GM23248 (cell line): ENCODE measurements at regions not wholly inside any gene's neighbourhood (a gene's known extent, or its start where the extent isn't known, plus 50 kb on each side); places are given as distances from the start of the nearest gene placed in this dataset.

Source experiments
- EZH2 ChIP-seq: fragments of 200-600 bp; sonication (generic); IDR thresholded peaks from 2 replicates; pipeline ENCODE4 v1.6.1; 2018; ENCODE audit warnings: antibody characterized with exemption, mild to moderate bottlenecking; ENCODE audit not compliant: insufficient read depth, poor library complexity, severe bottlenecking
- EZH2phosphoT487 ChIP-seq: fragments of 200-600 bp; sonication (generic); IDR thresholded peaks from 2 replicates; pipeline ENCODE4 v1.6.1; 2018; ENCODE audit warnings: antibody characterized with exemption, moderate library complexity, mild to moderate bottlenecking, low read depth; ENCODE audit not compliant: insufficient read depth

- TF ChIP-seq EZH2 (no peak), EZH2phosphoT487 (no peak)
Observed at GRCh38 chr10:63965846-63966245, 444.6 kb downstream of the REEP3 start.
